HG03060 (cell line): ENCODE measurements at regions not wholly inside any gene's neighbourhood (a gene's known extent, or its start where the extent isn't known, plus 50 kb on each side); places are given as distances from the start of the nearest gene placed in this dataset.
A peak's percentile ranks its signal among the peaks of the same experiment; 100 is the strongest.
"Not testable (repeated sequence)": the region's sequence is repeated elsewhere in the genome, so short reads cannot be mapped to it uniquely, and the experiment has no call there.

Experiments
- ATAC-seq: cut with Tn5 transposase; IDR thresholded peaks from one replicate; pipeline ENCODE4 v1.9.1; 2021; ENCODE audit warnings: low read depth, moderate number of reproducible peaks; ENCODE audit not compliant: unreplicated experiment

DNA sequence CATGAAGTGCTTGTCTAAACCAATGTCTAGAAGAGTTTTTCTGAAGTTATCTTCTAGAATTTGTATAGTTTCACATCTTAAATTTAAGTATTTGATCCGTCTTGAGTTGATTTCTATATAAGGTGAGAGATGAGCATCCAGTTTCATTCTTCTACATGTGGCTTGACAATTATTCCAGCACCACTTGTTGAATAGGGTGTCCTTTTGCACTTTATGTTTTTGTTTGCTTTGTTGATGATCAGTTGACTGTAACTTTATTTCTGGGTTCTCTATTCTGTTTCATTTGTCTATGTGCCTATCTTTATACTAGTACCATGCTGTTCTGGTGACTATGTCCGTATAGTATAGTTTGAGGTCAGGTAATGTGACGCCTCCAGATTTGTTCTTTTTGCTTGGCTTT lies 426.6 kb upstream of the CHRM2 start:
- no peak for ATAC-seq

DNA sequence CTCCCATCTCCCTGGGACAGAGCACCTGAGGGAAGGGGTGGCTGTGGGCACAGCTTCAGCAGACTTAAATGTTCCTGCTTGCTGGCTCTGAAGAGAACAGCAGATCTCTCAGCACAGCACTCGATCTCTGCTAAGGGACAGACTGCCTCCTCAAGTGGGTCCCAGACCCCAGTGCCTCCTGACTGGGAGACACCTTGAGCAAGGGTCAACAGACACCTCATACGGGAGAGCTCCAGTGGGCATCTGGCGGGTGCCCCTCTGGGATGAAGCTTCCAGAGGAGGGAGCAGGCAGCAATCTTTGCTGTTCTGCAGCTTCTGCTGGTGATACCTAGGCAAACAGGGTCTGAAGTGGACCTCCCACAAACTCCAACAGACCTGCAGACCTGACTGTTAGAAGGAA lies 436.7 kb upstream of the CHRM2 start:
- not testable (repeated sequence) for ATAC-seq

DNA sequence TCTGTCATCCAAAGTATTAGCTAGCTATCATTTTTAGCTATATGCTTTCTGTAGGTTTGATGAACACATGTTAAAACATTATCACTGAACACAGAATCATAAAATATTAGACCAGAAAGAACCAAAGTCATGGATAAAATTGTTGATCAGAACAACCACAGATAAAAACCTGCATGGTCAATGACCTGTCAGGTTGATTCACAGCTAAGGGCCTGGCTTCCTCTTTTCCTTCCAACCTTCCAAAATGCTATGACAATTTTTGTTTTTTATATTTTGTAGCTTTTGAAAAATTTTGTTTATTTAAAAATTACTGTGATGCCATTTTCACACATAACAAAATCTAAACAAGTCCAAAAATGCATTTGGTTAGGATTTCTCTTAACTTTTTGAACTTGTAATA lies 444.4 kb upstream of the CHRM2 start:
- no peak for ATAC-seq

GRCh38 chr7:136419740-136420139 lies 442.6 kb upstream of the MTPN start:
- ATAC-seq: not testable (repeated sequence)

GRCh38 chr7:136412952-136413351 lies 435.8 kb upstream of the MTPN start:
- no peak for ATAC-seq

- peak; percentile 82 for ATAC-seq
These were observed 429.0 kb upstream of the MTPN start for GRCh38 chr7:136405931-136406777.

- no peak for ATAC-seq
These were observed 426.4 kb upstream of the MTPN start for GRCh38 chr7:136403591-136403990.

GRCh38 chr7:136400877-136401276 lies 423.7 kb upstream of the MTPN start:
- ATAC-seq: no peak

DNA sequence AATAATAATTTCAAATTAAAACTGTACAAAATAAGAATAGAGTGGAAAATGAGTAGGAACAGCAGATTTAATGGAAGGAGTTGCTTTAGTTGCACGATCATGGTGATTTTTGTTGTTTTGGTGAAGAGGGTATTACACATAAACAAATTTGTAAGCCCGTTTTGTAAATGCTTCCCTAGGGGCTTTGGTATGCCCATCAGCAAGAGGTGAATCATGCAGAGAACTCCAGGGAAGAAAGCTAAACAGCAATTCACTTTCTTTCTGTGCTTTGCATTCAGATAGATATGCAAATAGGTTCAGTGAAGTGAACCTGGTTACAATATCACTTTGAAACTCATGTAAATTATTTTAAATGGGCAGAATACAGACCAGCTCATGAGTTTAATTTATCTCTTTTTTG lies 422.2 kb upstream of the MTPN start:
- ATAC-seq: no peak

- ATAC-seq: no peak
These were observed 415.7 kb upstream of the MTPN start for GRCh38 chr7:136392856-136393255.

DNA sequence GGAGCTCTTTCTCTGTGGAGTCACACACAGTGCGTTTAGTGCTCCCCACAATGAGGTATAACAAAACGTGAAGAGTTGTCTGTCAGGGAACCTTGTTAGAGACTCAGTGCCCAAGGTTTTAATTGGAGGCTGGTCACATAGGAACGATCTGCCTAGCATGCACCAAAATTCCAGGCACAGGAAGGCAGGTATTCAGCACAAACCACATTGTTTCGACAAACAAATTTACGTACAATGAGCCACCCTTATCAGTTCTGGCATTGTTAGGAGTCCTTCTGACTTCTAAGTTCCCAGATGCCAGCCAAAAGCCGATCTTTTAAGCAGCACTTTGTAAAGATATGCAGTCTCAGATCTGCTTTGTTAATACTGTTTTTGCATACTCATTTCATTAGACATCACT lies 414.2 kb upstream of the MTPN start:
- no peak for ATAC-seq

GRCh38 chr7:136389933-136390332 lies 412.8 kb upstream of the MTPN start:
- ATAC-seq: no peak

DNA sequence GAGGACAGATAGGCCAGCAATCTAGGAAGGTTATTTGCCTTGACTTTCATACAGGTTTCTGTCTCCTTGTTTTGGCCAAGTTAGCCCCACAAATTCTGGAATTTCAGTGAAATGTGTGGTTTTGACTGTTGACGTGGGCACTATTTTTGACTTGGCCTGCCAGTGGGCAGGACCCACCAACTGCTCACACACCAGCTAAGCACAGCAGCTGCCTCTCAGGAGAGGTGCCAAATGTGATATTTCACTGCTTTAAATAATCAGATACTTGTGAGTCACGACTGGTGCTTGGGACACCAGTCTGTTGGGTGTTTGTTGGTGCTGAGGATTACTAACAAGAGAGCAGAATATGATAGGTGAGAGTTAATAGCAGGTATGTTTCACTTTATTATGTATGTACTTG lies 409.7 kb upstream of the MTPN start:
- ATAC-seq: no peak

DNA sequence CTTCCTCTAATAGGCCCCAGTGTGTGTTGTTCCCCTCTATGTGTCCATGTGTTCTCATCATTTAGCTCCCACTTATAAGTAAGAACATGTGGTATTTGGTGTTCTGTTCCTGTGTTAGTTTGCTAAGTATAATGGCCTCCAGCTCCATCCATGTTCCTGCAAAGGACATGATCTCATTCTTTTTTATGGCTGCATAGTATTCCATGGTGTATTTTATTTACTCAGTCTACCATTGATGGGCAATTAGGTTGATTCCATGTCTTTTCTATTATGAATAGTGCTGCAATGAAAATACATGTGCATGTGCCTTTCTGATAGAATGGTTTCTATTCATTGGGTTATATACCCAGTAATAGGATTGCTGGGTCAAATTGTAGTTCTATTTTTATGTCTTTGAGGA lies 394.2 kb upstream of the MTPN start:
- not testable (repeated sequence) for ATAC-seq

DNA sequence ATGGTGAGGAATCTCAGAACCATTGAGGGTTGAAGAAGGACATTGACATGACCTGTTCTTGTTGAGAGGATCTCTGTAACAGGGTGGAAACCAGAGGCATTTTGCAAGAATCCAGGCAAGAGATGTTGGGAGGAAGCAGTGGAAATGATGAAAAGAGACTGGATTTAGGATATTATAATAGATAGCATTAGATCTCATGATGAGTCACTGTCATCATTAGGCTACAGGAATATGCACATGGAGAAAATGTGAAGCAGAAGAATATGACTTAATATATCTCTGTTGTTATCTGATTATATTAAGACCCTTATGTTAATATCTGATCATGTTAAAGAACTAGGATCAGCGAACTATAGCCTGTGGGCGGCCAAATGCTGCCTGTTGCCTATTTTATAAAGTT lies 393.0 kb upstream of the MTPN start:
- no peak for ATAC-seq

- ATAC-seq: no peak
These were observed 392.1 kb upstream of the MTPN start for GRCh38 chr7:136369225-136369624.

DNA sequence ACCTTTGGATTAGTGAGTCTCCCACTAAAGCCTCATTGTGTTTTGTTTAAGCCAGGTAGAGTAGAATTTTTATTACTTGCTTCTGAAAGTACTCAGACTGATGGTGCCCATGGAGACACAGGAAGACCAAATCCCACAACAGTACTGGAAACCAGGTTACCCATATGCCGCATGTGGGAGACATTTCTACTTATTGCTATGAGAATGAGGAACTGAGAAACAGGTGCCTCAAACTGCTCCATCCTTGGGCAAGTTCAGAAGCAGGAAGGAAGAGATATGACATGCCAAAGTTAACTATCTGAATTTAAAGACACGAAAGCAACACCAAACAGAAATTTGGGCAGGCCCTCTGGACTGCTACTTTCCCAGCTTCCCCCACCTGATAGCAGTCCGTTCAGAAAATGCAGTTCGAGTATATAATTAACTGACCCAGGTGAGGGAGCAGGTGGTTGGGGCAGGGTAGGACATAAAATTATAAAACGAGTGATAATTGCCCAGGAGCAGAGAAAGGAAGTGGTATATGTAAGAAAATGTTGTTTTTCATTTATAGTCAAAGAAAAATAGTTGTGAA lies 382.3 kb upstream of the MTPN start:
- peak; percentile 91 for ATAC-seq

- no peak for ATAC-seq
These were observed 376.1 kb upstream of the MTPN start for GRCh38 chr7:136353287-136353686.

- ATAC-seq: no peak
These were observed 371.5 kb upstream of the MTPN start for GRCh38 chr7:136348542-136349192.

DNA sequence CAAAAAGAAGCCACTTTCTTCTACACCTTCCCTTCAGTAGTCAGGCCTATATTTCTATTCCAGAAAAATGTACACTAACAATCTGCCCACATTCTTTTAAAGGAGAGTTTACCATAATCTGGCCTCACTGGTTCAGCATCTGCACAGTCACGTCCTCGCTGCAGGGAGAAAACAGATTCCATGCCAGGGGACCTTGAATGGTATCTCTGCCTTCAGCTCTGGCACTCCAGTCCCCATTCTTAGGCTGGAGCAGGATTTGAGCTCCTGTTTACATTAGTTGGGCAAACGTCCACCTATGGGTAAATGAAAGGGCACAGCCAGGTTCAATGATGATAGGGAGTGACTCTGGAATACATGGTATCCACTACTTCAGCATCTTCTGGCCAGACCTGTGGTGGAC lies 371.0 kb upstream of the MTPN start:
- ATAC-seq: no peak

DNA sequence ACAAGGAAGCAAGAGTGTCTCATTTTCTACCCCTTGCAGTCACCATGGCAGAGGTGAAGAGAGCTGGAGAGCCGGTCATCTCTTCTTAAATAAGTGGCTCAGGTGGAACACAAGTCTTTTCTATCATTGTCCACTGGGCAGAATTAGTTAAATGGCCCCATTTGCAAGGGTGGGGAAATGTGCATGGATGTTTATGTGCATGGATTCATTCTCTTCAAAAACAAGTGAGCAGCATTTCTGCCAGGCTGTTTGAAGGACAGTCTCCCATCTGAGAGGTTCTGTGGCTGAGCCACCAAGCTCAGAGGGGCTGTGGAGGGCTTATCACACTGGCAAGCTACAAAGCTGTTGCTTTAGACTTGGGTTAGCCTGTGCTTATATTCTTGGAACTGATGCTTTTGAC lies 370.3 kb upstream of the MTPN start:
- no peak for ATAC-seq

DNA sequence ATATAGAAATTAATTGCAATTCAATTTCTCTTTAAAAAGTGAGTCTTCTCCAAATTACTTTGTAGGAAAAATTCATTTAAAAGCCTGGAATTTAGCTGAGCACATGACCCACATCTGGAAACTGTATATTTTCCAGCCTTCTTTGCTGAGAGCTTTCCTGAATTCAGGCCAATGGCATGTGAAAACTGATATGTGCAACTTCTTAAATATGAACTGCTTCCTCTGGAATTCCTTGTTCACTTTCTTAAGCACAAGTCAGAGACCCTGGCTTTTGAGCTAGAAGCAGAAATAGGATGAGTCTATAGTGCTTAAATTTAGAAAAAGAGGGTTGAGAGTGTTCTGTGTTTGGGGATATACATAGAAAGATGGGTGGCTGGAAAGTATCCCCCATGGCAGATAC lies 365.1 kb upstream of the MTPN start:
- ATAC-seq: no peak
